ENCODE measurements at regions not wholly inside any gene's neighbourhood (a gene's known extent, or its start where the extent isn't known, plus 50 kb on each side); places are given as distances from the start of the nearest gene placed in this dataset.

DNA sequence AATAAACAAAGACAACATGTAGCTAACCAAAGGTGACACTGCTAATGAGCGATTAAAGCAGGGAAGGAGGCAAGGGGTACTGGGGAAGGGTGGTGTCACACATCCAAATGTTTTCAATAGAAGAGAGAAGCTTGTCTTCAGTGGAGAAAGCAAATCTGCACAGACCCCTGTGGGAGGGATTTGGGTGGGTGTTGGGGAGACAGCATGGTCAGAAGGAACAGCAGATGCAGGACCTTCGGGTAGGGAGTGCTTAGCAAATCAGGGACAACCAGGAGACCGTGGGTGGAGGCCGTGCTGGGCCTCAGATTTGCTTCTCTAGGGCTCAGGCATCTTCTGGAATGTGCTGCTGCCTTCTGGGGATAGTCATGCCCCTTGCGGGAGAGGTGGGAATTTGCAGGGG, 185.3 kb upstream of the RAB6C start:
- TF ChIP-seq EZH2 (IDR thresholded peaks at IDR 0.05; ENCODE audit: borderline replicate concordance) (no peak), EZH2phosphoT487 (IDR thresholded peaks at IDR 0.05; ENCODE audit: low read depth, severe bottlenecking, unreplicated experiment) (no peak)
- TF ChIP-seq, protein P1, sequence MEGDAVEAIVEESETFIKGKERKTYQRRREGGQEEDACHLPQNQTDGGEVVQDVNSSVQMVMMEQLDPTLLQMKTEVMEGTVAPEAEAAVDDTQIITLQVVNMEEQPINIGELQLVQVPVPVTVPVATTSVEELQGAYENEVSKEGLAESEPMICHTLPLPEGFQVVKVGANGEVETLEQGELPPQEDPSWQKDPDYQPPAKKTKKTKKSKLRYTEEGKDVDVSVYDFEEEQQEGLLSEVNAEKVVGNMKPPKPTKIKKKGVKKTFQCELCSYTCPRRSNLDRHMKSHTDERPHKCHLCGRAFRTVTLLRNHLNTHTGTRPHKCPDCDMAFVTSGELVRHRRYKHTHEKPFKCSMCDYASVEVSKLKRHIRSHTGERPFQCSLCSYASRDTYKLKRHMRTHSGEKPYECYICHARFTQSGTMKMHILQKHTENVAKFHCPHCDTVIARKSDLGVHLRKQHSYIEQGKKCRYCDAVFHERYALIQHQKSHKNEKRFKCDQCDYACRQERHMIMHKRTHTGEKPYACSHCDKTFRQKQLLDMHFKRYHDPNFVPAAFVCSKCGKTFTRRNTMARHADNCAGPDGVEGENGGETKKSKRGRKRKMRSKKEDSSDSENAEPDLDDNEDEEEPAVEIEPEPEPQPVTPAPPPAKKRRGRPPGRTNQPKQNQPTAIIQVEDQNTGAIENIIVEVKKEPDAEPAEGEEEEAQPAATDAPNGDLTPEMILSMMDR (IDR thresholded peaks at IDR 0.05; ENCODE audit: poor library complexity) = no peak
